Body of pancreas (tissue), 4 donors: ENCODE measurements at regions not wholly inside any gene's neighbourhood (a gene's known extent, or its start where the extent isn't known, plus 50 kb on each side); places are given as distances from the start of the nearest gene placed in this dataset.

Experiments used
- POLR2A ChIP-seq, 3 donors: fragments of 450-650 bp; IDR thresholded peaks; one replicate each; pipeline ENCODE4 v1.6.1; 2016; ENCODE audit warnings: antibody characterized with exemption in 3 of 3, mild to moderate bottlenecking in 2 of 3
- TF ChIP-seq, protein P1 (sequence below), 7 experiments: fragments of 450-650 bp in 4 of 7; fragments of 200-600 bp in 3 of 7; sonication (generic) in 3 of 7; IDR thresholded peaks; one replicate each; pipeline ENCODE4 v1.5.1; 2016 to 2019; ENCODE audit warnings: antibody characterized with exemption in 7 of 7

DNA sequence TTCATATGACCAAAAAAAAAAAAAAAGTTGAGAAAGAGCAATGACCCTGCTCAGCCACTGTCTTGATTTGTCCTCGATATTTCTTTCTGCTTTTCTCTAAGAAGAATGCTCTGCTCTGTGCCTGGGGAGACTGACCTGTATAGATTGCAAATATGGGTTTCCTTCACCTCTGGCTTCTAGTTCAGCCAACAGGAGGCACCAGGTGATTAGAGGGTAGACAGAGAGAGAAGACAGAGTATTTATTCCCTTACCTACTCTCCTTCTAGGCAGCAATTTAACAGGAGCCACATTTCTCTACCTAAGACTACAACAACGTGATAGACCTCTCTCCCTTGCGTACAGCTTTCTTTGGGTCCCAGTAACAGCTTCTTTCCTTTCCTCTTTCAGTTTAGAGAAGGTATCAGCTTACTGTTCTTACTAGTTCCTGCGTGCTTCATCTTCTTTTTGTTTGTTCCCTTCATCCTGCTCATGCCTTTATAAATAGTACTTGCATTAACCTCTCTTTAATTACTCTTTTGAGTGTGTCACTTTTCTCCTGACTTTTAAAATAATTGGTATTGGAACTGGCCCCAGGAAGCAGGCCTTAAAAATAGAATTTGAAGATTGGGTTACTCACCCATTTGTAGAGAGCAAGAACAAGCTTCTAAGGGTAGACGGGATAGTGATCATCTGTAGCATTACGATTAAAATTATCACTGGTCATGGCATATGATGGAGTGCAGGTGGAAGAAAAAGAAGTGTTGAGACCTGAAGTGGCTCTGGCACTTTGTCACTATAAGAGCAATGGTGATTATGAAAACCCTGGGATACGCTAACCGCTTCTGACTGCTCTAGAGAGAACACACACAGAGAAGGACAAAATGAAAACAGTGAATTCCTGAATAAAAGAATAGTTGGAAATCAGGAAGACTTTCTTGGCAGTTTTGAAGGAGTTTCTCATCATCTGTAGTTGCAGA is 161.2 kb upstream of the FSTL4 start:
- TF ChIP-seq POLR2A (IDR thresholded peaks at IDR 0.05) = no peak
- TF ChIP-seq, protein P1, sequence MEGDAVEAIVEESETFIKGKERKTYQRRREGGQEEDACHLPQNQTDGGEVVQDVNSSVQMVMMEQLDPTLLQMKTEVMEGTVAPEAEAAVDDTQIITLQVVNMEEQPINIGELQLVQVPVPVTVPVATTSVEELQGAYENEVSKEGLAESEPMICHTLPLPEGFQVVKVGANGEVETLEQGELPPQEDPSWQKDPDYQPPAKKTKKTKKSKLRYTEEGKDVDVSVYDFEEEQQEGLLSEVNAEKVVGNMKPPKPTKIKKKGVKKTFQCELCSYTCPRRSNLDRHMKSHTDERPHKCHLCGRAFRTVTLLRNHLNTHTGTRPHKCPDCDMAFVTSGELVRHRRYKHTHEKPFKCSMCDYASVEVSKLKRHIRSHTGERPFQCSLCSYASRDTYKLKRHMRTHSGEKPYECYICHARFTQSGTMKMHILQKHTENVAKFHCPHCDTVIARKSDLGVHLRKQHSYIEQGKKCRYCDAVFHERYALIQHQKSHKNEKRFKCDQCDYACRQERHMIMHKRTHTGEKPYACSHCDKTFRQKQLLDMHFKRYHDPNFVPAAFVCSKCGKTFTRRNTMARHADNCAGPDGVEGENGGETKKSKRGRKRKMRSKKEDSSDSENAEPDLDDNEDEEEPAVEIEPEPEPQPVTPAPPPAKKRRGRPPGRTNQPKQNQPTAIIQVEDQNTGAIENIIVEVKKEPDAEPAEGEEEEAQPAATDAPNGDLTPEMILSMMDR (IDR thresholded peaks at IDR 0.05) = no peak
